Mesothelial cell of epicardium (in vitro differentiated cells): ENCODE measurements at regions not wholly inside any gene's neighbourhood (a gene's known extent, or its start where the extent isn't known, plus 50 kb on each side); places are given as distances from the start of the nearest gene placed in this dataset.

Experiments
- DNase-seq, 2 experiments: peaks; one replicate each; pipeline ENCODE4 v3.0.0; 2021; ENCODE audit warnings: low spot score in 2 of 2; ENCODE audit not compliant: unreplicated experiment in 2 of 2
- H3K27ac Mint-ChIP-seq: 2 replicates; pipeline ENCODE4 v1.8.0; 2021; ENCODE audit warnings: mixed read lengths
- H3K27me3 Mint-ChIP-seq: 2 replicates; pipeline ENCODE4 v1.8.0; 2021; ENCODE audit warnings: low read depth, mixed read lengths
- H3K36me3 Mint-ChIP-seq: 2 replicates; pipeline ENCODE4 v1.8.0; 2021; ENCODE audit warnings: mixed read lengths
- H3K4me1 Mint-ChIP-seq: 2 replicates; pipeline ENCODE4 v1.8.0; 2021; ENCODE audit warnings: mixed read lengths
- H3K4me3 Mint-ChIP-seq: 2 replicates; pipeline ENCODE4 v1.8.0; 2021; ENCODE audit warnings: mild to moderate bottlenecking, moderate library complexity, mixed read lengths
- H3K9me3 Mint-ChIP-seq: 2 replicates; pipeline ENCODE4 v1.8.0; 2021; ENCODE audit warnings: mixed read lengths
- TF ChIP-seq, protein P1 (sequence below): fragments of 200-600 bp; sonication (generic); IDR thresholded peaks from one replicate; pipeline ENCODE4 v1.5.0; 2021; ENCODE audit warnings: antibody characterized with exemption; ENCODE audit not compliant: unreplicated experiment

DNA sequence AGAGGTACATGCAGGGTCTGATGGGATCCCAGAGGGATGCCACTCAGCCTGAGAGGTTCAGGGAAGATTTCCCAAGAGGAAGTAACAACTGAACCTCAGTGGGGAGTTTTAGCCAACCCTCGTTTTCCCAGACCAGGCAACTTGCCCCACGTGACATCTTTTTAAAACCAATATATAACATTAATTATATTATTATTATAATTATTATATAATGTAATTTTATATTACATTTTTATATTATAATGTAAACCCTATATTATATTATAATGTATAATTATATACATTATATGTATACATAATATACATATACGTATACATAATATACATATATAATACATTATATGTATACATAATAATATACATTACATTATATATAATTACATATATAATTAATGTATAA lies 62.8 kb upstream of the WWC1 start:
- no peaks in the 10 kb centered on the region for H3K27me3 Mint-ChIP-seq
- no peaks in the 10 kb centered on the region for H3K36me3 Mint-ChIP-seq
- H3K4me1 Mint-ChIP-seq = peaks cover 26% of the 10 kb centered on the region
- DNase-seq = no peak
- no peak overlapping the region for H3K27ac Mint-ChIP-seq
- no peak overlapping the region for H3K4me3 Mint-ChIP-seq
- TF ChIP-seq, protein P1, sequence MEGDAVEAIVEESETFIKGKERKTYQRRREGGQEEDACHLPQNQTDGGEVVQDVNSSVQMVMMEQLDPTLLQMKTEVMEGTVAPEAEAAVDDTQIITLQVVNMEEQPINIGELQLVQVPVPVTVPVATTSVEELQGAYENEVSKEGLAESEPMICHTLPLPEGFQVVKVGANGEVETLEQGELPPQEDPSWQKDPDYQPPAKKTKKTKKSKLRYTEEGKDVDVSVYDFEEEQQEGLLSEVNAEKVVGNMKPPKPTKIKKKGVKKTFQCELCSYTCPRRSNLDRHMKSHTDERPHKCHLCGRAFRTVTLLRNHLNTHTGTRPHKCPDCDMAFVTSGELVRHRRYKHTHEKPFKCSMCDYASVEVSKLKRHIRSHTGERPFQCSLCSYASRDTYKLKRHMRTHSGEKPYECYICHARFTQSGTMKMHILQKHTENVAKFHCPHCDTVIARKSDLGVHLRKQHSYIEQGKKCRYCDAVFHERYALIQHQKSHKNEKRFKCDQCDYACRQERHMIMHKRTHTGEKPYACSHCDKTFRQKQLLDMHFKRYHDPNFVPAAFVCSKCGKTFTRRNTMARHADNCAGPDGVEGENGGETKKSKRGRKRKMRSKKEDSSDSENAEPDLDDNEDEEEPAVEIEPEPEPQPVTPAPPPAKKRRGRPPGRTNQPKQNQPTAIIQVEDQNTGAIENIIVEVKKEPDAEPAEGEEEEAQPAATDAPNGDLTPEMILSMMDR = no peak
- no peaks in the 10 kb centered on the region for H3K9me3 Mint-ChIP-seq

DNA sequence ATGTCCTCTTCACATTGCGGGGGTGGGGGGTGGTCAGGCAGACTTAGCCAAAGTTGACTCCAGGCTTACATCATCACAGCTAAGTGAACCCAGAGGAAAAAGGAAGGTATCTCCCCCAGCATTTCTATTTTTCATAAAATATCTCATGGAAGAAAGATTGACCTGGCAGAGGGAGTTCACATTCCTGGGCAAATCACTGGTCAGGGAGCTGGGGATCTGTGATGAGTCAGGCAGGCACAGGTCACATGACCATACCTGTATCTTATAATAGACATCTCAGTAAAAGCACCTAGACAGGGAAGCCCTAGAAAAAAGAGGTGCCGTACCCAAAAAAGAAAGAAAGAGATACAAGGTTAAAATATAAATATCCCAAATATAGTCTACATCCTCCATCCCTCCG lies 57.3 kb upstream of the WWC1 start:
- DNase-seq = no peak
- no peak overlapping the region for H3K27ac Mint-ChIP-seq
- H3K4me3 Mint-ChIP-seq = no peak overlapping the region
- TF ChIP-seq, protein P1 = no peak
- no peaks in the 10 kb centered on the region for H3K9me3 Mint-ChIP-seq
- peaks cover 6% of the 10 kb centered on the region for H3K4me1 Mint-ChIP-seq
- no peaks in the 10 kb centered on the region for H3K27me3 Mint-ChIP-seq
- H3K36me3 Mint-ChIP-seq = no peaks in the 10 kb centered on the region

DNA sequence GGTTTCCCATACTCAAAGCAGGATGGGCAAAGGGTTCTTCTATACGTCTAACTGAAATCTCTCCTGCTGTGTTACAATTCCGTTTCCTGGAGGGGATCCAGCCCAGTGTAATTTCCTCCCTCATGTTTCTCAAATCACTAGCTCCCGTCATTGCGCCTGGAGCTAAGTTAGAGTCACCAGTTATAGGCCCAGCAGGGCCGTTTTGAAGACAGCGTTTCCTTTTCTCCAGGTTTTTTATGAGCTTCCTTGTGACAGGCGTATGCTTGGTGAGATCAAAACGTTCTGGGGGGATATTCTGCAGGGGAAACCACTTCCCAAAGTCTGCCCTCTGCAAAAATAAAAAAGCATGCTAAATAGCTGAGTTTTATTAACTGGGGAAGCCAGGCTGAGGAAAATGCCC lies 53.0 kb upstream of the WWC1 start:
- DNase-seq = no peak
- Mint-ChIP-seq H3K4me1 (peaks cover 6% of the 10 kb centered on the region), H3K36me3 (no peaks in the 10 kb centered on the region), H3K27ac (no peak overlapping the region), H3K4me3 (no peak overlapping the region), H3K27me3 (no peaks in the 10 kb centered on the region), H3K9me3 (no peaks in the 10 kb centered on the region)
- TF ChIP-seq, protein P1 = no peak

DNA sequence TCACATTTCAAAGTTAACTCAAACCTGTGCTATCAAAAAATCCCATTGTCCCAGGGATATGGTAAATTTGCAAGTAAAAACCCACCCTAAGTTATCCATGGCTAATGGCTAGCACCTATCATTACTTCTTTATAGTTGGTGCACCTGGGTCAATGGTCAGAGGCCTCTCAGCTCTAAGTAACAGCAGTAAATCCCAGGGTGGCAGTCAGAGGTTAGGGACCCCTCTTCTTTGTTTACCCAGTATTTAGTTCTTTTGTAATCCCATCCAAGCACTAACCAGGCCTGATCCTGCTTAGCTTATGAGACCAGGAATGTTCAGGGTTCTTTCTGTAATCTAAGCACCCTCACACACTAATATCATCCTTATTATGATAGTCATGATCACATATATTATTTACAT lies 52.1 kb upstream of the WWC1 start:
- Mint-ChIP-seq H3K9me3 (no peaks in the 10 kb centered on the region), H3K27ac (no peak overlapping the region), H3K4me3 (no peak overlapping the region), H3K36me3 (no peaks in the 10 kb centered on the region), H3K27me3 (no peaks in the 10 kb centered on the region), H3K4me1 (peaks cover 3% of the 10 kb centered on the region)
- TF ChIP-seq, protein P1 = no peak
- DNase-seq = no peak
